Peyer's patch (tissue), 4 donors: ENCODE measurements at regions not wholly inside any gene's neighbourhood (a gene's known extent, or its start where the extent isn't known, plus 50 kb on each side); places are given as distances from the start of the nearest gene placed in this dataset.

Experiments used
- CTCF ChIP-seq, 6 experiments: fragments of 450-650 bp in 4 of 6; fragments of 200-600 bp in 2 of 6; sonication (generic) in 1 of 6; IDR thresholded peaks; one replicate each; pipeline ENCODE4 v1.5.1; 2017 to 2019; ENCODE audit warnings: antibody characterized with exemption in 6 of 6, mild to moderate bottlenecking in 3 of 6, moderate library complexity in 1 of 6
- POLR2A ChIP-seq, 2 donors: fragments of 450-650 bp; IDR thresholded peaks; one replicate each; pipeline ENCODE4 v1.5.1; 2017; ENCODE audit warnings: antibody characterized with exemption in 2 of 2, mild to moderate bottlenecking in 2 of 2, moderate library complexity in 2 of 2

GRCh38 chr3:178259703-178260102, 276.5 kb upstream of the KCNMB2 start:
- TF ChIP-seq CTCF (IDR thresholded peaks at IDR 0.05), result no peak
- TF ChIP-seq POLR2A (IDR thresholded peaks at IDR 0.05), result no peak
